H7 (cell line): ENCODE measurements at regions not wholly inside any gene's neighbourhood (a gene's known extent, or its start where the extent isn't known, plus 50 kb on each side); places are given as distances from the start of the nearest gene placed in this dataset.
A peak's percentile ranks its signal among the peaks of the same experiment; 100 is the strongest.

Experiments
- DNase-seq: peaks from one replicate; pipeline ENCODE4 v3.0.0; 2012
- H3K27me3 ChIP-seq: 2 replicates; pipeline ENCODE4 v1.6.0; 2011; ENCODE audit warnings: mild to moderate bottlenecking, low read length; ENCODE audit not compliant: control insufficient read depth, insufficient read depth
- H3K36me3 ChIP-seq: replicated peaks from 2 replicates; pipeline ENCODE4 v1.5.1; 2011; ENCODE audit warnings: low read length; ENCODE audit not compliant: control insufficient read depth, insufficient read depth
- H3K4me3 ChIP-seq: 2 replicates; pipeline ENCODE4 v1.5.1; 2011; ENCODE audit warnings: low read depth, mild to moderate bottlenecking, control low read depth, low read length, moderate library complexity; ENCODE audit not compliant: insufficient read depth

DNA sequence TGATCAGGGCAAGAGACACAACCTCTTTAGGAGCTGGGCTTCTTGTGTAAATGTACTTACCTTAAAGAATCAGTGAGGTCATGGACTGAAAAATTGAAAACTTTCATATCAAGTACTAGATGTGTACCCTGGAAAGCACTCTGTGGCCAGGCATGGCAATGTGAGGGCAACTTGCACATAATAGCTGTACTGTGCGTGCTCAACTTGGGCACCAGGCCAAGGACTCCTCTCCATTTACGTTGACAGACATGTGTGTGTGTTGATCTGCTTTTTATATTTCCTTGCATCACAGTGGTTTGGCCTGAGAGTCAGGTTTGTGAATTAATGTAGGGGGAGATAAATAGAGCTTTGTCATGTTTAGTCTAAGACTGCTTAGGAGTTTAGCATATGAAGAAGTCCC, 669.5 kb upstream of the REG3G start:
- no peak for DNase-seq
- Histone ChIP-seq H3K36me3 (no peaks in the 10 kb centered on the region), H3K27me3 (no peaks in the 10 kb centered on the region), H3K4me3 (no peak overlapping the region)

GRCh38 chr2:78383576-78383975, 641.9 kb upstream of the REG3G start:
- H3K36me3 ChIP-seq: no peaks in the 10 kb centered on the region
- no peaks in the 10 kb centered on the region for H3K27me3 ChIP-seq
- DNase-seq: no peak
- H3K4me3 ChIP-seq: no peak overlapping the region

DNA sequence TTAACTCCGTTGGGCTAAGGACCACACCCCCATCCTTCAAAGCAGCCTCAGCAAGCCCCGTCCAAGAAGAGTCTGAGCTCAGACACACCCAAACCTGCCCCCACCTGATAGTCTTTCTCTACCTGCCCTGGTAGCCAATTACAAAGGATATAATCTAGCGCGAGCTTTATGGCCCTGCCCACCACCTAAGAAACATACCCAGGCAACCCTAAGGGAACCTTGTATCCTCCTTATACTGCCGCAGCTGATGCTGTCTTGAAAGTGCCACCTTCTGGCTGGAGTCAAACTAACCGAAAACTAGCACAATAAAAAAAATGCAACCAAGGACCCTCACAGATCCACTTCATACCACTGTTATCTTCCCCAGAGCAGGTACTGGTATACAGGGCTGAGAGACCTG, 628.3 kb upstream of the REG3G start:
- no peak for DNase-seq
- H3K27me3 ChIP-seq: no peaks in the 10 kb centered on the region
- H3K4me3 ChIP-seq: no peak overlapping the region
- H3K36me3 ChIP-seq: no peaks in the 10 kb centered on the region

DNA sequence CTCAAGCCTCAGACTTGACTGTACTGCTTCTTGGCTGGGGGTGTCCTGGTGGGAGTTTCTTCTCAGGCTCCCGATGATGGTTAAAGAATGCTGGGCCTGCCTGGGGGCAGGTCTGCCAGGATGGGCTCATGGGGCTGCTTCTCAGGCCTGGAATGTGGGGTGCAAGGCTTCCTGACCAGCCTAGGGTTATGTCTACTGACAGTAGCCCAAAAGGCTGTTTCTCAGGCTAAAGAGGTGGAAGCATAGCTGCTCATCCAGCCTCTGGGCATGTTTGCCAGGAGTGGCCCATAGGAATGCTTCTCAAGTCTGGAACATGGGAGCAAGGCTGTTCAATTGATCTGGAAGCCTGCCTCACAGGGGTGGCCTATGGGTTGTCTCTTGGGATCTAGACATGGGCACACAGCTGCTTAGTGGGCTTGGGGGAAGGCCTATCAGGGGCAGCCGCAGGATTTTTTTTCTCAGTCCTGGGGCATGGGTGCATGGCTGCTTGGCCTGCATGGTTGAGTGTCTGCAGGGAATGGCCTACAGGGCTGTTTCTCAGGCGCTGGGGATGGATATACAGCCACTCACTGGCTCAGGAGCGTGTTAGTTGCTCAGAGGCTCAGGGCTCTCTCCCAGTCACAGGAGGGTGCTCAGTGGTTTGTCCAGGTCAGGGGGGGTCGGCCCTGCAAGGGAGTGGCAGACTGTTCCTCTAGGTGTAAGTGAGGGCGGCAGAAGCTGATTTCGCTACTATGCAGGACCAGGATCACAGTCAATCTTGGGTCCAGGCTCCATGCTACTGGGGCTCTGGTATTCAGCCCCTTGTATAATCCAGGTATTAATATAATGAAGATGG, 617.3 kb upstream of the REG3G start:
- Histone ChIP-seq H3K27me3 (no peaks in the 10 kb centered on the region), H3K36me3 (no peaks in the 10 kb centered on the region), H3K4me3 (no peak overlapping the region)
- DNase-seq: no peak

GRCh38 chr2:78408795-78409118, 616.7 kb upstream of the REG3G start:
- DNase-seq: no peak
- Histone ChIP-seq H3K27me3 (no peaks in the 10 kb centered on the region), H3K36me3 (no peaks in the 10 kb centered on the region), H3K4me3 (no peak overlapping the region)

- Histone ChIP-seq H3K4me3 (no peak overlapping the region), H3K27me3 (no peaks in the 10 kb centered on the region), H3K36me3 (no peaks in the 10 kb centered on the region)
- no peak for DNase-seq
Observed at GRCh38 chr2:78411303-78411702, 614.2 kb upstream of the REG3G start.

DNA sequence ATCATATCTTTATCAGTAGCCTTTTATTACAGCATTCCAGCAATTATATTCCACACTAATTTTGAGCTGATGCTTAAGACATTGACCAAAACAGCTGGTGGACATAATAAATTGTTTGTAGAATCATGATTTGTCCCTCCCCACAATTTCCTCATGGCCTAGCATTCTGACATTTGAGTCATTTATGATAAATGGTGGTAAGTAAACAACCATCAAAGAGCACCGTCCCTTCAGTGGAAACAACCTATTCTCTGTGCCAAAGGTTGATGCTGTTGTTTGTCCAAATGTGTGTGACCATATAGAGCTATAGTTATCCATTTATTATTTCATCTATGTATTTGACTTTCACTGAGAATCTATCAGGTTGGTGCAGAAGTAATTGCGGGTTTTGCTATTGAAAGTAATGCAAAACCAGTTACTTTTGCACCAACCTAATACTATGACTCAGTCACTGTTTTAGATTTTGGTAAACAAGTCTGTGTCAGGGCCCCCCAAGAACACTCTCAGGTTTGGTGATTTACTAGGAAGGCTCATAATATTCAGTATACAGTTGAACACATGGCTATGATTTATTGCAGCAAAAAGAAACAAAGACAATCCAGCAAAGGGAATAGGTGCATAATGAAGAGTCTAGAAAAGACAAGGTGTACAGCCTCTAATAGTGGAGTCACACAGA, 608.7 kb upstream of the REG3G start:
- no peaks in the 10 kb centered on the region for H3K36me3 ChIP-seq
- no peak for DNase-seq
- H3K4me3 ChIP-seq: no peak overlapping the region
- no peaks in the 10 kb centered on the region for H3K27me3 ChIP-seq

DNA sequence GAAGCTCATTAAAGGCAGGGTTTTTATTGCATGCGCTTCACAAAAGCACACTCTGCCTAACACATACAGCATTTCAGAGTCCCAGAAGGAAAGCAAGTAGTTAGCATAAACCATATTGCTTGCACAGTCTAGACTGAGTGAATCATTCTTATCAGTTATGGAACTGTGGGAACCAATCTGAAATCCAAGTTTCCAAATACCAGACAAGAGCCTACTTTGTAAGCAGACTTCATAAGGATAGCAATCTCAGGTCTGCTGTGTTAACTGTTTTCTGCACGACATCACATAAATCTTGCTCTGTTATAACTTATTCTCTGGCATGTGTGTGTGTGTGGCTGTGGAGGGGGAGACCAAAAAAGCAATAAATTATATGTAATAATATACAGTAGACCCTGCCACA, 608.1 kb upstream of the REG3G start:
- H3K36me3 ChIP-seq: no peaks in the 10 kb centered on the region
- no peak for DNase-seq
- no peak overlapping the region for H3K4me3 ChIP-seq
- no peaks in the 10 kb centered on the region for H3K27me3 ChIP-seq

DNA sequence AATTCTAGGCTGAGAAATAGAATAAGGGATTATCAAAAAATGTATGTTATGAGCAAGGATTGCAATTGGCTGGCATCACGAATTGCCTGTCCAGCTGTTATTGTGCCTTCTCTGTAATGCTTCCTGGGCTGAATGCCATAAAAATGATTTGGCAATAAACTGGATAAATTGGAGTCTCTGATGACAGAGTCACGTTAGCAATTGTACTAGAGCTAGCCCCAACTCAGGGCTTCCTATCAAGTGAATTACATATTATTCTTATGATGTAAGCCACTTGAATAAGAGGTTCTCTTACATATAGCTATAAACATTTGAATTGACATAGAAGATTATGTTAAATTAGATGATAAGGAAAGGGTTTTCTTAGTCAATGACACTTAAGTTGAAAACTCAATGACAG, 607.5 kb upstream of the REG3G start:
- Histone ChIP-seq H3K27me3 (no peaks in the 10 kb centered on the region), H3K4me3 (no peak overlapping the region), H3K36me3 (no peaks in the 10 kb centered on the region)
- no peak for DNase-seq

GRCh38 chr2:78420132-78420531, 605.4 kb upstream of the REG3G start:
- Histone ChIP-seq H3K36me3 (no peaks in the 10 kb centered on the region), H3K27me3 (no peaks in the 10 kb centered on the region), H3K4me3 (no peak overlapping the region)
- no peak for DNase-seq

- Histone ChIP-seq H3K4me3 (no peak overlapping the region), H3K27me3 (no peaks in the 10 kb centered on the region)
- DNase-seq: no peak
Observed at GRCh38 chr2:78423631-78424030, 601.9 kb upstream of the REG3G start.

GRCh38 chr2:78427170-78427569, 598.3 kb upstream of the REG3G start:
- no peak for DNase-seq
- H3K27me3 ChIP-seq: no peaks in the 10 kb centered on the region

More at GRCh38 chr2:78423631-78424030, 601.9 kb upstream of the REG3G start:
- H3K36me3 ChIP-seq: no peaks in the 10 kb centered on the region

GRCh38 chr2:78431241-78431640, 594.3 kb upstream of the REG3G start:
- peak; percentile 1 for DNase-seq
- H3K4me3 ChIP-seq: no peak overlapping the region
- no peaks in the 10 kb centered on the region for H3K27me3 ChIP-seq
- no peaks in the 10 kb centered on the region for H3K36me3 ChIP-seq

More at GRCh38 chr2:78427170-78427569, 598.3 kb upstream of the REG3G start:
- no peaks in the 10 kb centered on the region for H3K36me3 ChIP-seq
- no peak overlapping the region for H3K4me3 ChIP-seq

GRCh38 chr2:78439122-78439521, 586.4 kb upstream of the REG3G start:
- no peak overlapping the region for H3K4me3 ChIP-seq
- H3K36me3 ChIP-seq: no peaks in the 10 kb centered on the region
- H3K27me3 ChIP-seq: no peaks in the 10 kb centered on the region
- DNase-seq: no peak

DNA sequence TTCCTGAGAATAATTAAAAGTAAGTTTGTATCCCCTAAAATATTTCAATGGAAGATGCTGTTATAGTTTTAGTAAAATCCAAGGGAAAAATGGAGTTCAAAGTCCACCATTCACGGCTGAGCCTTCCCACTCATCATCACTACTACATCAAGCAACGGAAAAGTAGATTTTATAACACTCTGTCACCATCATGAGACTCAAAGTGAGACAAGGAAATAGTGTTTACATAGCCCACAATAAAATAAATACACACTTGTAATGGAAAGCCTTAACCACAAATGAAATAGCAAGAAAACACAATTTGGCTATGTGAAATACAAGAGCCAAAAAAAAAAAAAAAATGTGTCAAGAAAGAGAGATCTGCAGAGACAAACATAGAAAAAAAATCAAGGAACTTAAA, 569.9 kb upstream of the REG3G start:
- no peaks in the 10 kb centered on the region for H3K36me3 ChIP-seq
- H3K27me3 ChIP-seq: no peaks in the 10 kb centered on the region
- no peak for DNase-seq
- no peak overlapping the region for H3K4me3 ChIP-seq
